ENCODE measurements at regions not wholly inside any gene's neighbourhood (a gene's known extent, or its start where the extent isn't known, plus 50 kb on each side); places are given as distances from the start of the nearest gene placed in this dataset.

DNA sequence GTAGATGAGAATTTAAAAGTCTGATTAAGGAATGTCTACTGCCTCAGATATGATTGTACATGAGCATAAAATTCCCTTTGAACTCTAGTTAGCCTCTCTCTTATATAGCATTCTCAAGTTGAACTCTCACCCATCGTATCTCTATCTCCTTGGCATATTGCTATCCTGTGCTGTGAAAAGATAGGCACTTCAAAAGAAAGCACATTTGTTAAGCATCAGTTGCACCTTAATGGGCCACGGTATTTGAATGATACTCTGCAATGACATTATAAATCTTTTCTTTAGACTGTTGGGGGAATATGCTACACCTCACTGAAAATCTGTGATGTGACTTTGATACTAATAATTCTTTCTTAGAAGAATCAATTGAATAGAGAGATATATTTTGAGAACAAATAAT is 570.7 kb downstream of the JRKL start (continued):
- TF ChIP-seq, protein P1, sequence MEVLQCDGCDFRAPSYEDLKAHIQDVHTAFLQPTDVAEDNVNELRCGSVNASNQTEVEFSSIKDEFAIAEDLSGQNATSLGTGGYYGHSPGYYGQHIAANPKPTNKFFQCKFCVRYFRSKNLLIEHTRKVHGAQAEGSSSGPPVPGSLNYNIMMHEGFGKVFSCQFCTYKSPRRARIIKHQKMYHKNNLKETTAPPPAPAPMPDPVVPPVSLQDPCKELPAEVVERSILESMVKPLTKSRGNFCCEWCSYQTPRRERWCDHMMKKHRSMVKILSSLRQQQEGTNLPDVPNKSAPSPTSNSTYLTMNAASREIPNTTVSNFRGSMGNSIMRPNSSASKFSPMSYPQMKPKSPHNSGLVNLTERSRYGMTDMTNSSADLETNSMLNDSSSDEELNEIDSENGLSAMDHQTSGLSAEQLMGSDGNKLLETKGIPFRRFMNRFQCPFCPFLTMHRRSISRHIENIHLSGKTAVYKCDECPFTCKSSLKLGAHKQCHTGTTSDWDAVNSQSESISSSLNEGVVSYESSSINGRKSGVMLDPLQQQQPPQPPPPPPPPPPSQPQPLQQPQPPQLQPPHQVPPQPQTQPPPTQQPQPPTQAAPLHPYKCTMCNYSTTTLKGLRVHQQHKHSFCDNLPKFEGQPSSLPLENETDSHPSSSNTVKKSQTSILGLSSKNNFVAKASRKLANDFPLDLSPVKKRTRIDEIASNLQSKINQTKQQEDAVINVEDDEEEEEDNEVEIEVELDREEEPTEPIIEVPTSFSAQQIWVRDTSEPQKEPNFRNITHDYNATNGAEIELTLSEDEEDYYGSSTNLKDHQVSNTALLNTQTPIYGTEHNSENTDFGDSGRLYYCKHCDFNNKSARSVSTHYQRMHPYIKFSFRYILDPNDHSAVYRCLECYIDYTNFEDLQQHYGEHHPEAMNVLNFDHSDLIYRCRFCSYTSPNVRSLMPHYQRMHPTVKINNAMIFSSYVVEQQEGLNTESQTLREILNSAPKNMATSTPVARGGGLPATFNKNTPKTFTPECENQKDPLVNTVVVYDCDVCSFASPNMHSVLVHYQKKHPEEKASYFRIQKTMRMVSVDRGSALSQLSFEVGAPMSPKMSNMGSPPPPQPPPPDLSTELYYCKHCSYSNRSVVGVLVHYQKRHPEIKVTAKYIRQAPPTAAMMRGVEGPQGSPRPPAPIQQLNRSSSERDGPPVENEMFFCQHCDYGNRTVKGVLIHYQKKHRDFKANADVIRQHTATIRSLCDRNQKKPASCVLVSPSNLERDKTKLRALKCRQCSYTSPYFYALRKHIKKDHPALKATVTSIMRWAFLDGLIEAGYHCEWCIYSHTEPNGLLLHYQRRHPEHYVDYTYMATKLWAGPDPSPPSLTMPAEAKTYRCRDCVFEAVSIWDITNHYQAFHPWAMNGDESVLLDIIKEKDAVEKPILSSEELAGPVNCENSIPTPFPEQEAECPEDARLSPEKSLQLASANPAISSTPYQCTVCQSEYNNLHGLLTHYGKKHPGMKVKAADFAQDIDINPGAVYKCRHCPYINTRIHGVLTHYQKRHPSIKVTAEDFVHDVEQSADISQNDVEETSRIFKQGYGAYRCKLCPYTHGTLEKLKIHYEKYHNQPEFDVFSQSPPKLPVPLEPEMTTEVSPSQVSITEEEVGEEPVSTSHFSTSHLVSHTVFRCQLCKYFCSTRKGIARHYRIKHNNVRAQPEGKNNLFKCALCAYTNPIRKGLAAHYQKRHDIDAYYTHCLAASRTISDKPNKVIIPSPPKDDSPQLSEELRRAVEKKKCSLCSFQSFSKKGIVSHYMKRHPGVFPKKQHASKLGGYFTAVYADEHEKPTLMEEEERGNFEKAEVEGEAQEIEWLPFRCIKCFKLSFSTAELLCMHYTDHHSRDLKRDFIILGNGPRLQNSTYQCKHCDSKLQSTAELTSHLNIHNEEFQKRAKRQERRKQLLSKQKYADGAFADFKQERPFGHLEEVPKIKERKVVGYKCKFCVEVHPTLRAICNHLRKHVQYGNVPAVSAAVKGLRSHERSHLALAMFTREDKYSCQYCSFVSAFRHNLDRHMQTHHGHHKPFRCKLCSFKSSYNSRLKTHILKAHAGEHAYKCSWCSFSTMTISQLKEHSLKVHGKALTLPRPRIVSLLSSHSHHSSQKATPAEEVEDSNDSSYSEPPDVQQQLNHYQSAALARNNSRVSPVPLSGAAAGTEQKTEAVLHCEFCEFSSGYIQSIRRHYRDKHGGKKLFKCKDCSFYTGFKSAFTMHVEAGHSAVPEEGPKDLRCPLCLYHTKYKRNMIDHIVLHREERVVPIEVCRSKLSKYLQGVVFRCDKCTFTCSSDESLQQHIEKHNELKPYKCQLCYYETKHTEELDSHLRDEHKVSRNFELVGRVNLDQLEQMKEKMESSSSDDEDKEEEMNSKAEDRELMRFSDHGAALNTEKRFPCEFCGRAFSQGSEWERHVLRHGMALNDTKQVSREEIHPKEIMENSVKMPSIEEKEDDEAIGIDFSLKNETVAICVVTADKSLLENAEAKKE (CRISPR knock-in tag; IDR thresholded peaks at IDR 0.05): no peak
- TF ChIP-seq EZH2phosphoT487 (IDR thresholded peaks at IDR 0.05; ENCODE audit: unreplicated experiment) (no peak), POLR2AphosphoS5 (IDR thresholded peaks at IDR 0.05; ENCODE audit: low read depth) (no peak), NANOG (IDR thresholded peaks at IDR 0.05; ENCODE audit: borderline replicate concordance) (no peak), CREB1 (CRISPR knock-in tag; IDR thresholded peaks at IDR 0.05; ENCODE audit: low read depth) (no peak), JUNB (IDR thresholded peaks at IDR 0.05; ENCODE audit: unreplicated experiment) (no peak), ZNF114 (CRISPR knock-in tag; IDR thresholded peaks at IDR 0.05) (no peak), EZH2 (IDR thresholded peaks at IDR 0.05; ENCODE audit: low read depth, unreplicated experiment) (no peak)
- TF ChIP-seq, protein P2, sequence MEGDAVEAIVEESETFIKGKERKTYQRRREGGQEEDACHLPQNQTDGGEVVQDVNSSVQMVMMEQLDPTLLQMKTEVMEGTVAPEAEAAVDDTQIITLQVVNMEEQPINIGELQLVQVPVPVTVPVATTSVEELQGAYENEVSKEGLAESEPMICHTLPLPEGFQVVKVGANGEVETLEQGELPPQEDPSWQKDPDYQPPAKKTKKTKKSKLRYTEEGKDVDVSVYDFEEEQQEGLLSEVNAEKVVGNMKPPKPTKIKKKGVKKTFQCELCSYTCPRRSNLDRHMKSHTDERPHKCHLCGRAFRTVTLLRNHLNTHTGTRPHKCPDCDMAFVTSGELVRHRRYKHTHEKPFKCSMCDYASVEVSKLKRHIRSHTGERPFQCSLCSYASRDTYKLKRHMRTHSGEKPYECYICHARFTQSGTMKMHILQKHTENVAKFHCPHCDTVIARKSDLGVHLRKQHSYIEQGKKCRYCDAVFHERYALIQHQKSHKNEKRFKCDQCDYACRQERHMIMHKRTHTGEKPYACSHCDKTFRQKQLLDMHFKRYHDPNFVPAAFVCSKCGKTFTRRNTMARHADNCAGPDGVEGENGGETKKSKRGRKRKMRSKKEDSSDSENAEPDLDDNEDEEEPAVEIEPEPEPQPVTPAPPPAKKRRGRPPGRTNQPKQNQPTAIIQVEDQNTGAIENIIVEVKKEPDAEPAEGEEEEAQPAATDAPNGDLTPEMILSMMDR (conservative IDR thresholded peaks at IDR 0.05; ENCODE audit: low read depth in 2 of 2): no peak
- TF ChIP-seq, protein P3, sequence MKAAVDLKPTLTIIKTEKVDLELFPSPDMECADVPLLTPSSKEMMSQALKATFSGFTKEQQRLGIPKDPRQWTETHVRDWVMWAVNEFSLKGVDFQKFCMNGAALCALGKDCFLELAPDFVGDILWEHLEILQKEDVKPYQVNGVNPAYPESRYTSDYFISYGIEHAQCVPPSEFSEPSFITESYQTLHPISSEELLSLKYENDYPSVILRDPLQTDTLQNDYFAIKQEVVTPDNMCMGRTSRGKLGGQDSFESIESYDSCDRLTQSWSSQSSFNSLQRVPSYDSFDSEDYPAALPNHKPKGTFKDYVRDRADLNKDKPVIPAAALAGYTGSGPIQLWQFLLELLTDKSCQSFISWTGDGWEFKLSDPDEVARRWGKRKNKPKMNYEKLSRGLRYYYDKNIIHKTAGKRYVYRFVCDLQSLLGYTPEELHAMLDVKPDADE (IDR thresholded peaks at IDR 0.05): no peak

All from GM23338 (cell line).